HG03066 (cell line): ENCODE measurements at regions not wholly inside any gene's neighbourhood (a gene's known extent, or its start where the extent isn't known, plus 50 kb on each side); places are given as distances from the start of the nearest gene placed in this dataset.
"Not testable (repeated sequence)": the region's sequence is repeated elsewhere in the genome, so short reads cannot be mapped to it uniquely, and the experiment has no call there.

Experiments used
- ATAC-seq: cut with Tn5 transposase; IDR thresholded peaks from one replicate; pipeline ENCODE4 v1.9.1; 2021; ENCODE audit warnings: low read depth; ENCODE audit not compliant: unreplicated experiment

DNA sequence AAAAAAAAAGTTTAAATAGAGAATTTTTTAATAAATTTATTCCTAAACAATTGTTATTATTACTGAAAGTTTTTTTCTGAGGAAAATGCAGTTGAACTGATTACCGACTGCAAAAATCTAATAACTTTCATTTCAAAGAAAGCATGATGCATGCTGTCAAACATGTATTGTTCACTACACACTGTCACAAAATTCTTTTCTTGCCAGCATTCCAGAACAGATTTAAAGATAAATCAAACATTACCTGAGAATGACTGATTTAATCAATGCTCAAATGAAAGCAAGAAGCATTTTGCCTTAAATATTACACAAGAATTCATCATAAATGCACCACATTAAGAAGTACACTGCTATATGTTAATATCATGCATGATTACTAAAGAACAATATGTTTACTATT, 588.3 kb downstream of the SLC16A7 start:
- no peak for ATAC-seq

DNA sequence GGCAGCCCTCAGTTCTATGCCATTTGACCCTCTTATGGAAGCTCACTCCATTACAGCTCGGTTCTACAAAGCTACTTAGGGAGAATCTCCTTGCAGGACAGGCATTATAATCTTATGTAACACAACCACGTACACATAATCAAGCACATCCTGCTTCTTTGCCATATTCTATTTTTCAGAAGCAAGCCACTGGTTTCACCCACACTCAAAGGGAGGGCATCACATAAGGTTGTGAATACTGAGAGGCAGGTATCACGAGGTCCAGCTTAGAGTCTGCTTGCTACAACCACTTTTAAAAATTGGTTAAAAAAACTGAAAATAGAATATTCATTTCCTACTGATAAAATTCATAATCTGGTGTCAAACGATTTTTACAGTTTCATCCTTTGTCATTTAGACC, 589.2 kb downstream of the SLC16A7 start:
- no peak for ATAC-seq

DNA sequence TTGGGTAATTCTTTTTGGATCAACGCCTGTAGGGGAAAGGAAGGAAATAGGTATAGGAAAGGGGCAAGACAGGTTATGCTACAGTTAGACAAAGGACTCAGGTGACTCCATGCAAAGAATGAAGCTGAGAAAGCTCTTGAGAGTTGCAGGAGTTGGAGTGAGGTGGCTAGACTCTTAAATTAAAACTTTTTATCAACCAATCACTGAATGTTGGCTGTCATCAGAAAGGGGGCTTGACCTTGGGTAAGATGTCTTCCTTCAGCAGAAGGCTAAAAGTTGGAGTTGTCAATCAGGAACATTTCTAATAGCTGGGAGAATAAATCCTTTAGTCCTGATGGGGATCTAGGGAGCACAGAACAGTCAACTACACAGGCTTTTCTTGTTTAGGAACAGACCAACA, 595.4 kb downstream of the SLC16A7 start:
- ATAC-seq = no peak

DNA sequence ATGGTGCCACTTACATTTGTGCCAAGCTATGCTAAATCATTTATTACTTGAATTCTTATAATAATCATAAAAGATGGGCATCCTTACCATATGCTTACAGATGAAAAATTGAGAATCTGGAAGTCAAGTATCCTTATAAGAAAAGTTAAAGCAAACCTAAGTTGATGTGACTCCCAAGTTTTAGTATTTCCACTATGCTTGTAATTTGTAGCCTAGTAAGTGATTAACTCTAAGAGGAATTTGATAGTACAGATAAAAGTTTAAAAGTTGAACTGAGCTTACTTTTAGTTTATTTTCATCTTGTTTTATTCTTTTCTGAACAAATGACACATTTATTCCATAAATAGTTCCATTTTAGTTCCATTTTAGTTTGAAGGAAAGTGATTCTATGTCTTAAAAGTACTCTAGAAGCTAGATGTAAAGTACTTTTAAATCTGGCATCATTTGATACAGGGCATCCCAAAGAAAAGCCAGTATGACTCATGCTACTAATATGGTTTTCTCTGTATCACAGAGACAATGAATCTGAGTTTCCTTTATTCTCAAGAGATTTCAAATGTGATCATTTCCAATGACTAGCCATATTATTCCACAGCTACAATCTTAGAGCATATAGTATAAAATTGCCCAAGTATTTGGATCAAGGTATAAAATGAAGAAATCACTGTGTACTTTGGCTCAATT, 596.0 kb downstream of the SLC16A7 start:
- no peak for ATAC-seq

DNA sequence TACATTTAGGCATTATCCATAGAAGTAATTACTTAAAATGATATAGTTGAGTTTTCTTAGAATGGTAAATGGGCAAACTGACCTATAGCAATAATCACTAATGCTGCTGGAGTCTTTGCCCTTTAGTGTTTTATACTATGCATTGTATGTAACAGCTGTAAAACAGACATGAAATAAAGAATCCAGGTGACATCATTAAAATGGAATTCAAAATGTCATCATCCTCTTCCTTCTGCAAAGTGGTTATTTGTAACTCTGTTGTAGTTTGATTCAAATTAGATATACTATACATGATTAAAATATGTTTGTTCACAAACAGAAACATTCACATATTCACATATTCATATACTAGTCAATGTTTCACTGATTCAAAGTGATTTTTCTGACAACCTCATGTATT, 598.8 kb downstream of the SLC16A7 start:
- no peak for ATAC-seq

DNA sequence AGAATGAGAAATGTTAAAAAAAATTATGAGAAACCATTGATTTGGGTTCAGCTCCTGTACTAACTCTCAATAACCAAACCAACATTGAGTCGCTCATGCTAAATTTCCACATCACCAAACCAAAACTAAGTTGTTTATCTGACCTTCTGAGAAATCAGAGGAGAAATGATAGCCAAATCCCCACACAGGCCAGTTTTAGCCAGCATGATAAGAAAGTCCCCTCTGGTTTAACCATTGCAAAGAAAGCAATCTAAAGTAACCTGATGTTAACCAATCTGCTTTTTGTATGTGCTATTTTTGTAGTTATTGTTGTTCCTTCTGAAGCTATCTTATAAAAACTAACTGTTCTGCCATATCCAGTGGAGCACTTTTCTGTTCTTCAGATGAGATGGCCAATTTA, 599.7 kb downstream of the SLC16A7 start:
- no peak for ATAC-seq

DNA sequence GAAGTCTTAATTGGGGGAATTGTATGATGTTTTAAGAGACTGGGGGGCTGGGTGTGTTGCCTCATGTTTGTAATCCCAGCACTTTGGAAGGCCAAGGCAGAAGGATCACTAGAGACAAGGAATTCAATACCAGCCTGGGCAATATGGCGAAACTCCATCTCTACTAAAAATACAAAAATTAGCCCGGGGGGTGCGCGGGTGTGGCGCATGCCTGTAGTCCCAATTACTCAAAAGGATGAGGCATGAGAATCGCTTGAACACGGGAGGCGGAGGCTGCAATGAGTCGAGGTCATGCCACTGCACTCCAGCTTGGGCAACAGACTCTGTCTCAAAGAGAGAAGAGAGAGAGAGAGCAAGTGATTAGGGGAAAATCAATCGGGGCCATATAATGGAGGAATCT, 600.5 kb downstream of the SLC16A7 start:
- ATAC-seq = no peak

DNA sequence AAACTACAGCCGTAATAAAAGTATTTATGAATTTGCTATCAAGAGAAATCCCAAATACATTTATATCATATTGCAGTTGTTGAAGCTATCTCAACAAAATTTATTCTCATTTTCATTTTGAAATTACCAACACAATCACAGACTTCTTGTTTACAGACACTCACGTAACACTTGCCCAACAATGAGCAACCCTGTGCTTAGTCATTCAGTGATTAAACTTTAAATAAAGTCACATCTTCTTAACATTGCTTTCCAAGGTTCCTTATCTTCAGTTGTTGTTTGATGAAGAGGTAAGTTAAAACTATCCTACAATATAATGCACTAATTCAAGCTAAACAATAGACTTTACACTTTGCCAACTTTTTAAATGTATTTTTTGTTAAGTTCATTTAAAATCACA, 601.8 kb downstream of the SLC16A7 start:
- no peak for ATAC-seq

DNA sequence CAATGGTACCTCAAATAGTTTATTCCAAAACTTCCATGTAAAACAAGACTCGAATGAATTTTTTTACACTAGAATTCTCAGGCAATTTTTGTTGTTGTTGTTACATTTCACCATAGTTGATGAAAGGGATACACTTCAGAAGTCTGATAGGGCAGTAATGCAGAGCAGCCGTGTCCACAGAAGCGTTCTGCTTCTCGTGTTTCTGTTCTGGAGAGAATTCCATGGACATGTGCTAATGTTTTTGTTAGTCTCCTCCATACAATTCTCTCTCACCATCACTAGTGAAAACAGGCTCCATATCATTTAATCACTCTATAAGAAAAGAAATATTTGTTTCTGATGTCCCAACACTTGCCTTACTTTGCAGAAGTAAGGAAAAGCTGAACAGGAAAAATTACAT, 606.1 kb downstream of the SLC16A7 start:
- ATAC-seq = no peak

DNA sequence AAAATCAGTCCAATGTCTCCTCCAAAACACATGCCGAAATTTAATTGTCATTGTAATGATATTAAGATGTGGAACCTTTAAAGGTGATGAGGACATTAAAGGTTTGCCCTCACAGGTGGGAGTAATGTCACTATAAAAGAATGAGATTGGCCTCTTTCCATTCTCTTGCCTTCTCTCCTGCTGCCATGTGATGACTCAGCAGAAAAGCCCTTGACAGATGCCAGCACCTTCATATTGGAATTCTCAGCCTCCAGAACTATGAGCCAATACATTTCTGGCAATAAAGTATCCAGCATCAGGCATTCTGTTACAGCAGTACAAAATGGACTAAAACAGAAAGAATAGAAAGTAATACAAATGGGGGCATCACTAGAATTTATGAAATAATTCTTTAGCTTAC, 609.7 kb downstream of the SLC16A7 start:
- no peak for ATAC-seq

DNA sequence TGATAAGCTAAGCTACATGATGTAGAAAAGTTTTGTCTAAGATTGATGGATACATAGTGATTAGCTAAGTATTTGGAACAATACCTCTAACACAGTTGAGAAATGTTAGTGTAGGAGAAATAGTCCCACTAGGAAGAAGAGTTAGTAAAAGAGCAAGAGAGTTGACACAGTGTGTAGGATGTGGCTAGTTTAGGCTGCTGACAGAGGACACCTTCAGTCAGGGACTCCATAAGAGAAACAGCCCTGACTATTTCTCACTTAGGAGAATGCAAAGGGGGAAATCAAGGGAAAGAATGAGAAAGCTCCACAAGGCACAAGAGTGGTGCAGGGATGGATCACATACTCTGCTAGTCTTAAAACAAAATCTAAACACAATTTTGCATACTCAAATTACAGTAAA, 613.7 kb downstream of the SLC16A7 start:
- ATAC-seq = no peak

DNA sequence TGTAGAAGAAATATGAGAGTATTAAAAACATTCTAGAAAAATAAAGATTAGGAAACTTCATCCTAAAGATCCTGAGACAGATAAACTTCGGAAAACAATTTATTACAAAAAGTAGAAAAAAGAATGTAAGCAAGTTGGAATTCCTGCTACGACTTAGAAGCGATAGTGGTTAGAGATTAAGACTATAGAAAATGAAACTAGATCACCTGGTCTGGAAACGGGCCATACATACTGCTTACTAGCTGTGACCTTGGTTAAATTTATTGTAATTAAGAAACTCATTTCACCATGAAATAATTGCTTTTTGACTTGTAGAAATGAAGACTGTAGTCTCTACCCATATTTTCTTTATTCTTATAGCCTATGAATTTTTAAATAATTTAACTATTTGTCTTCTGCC, 614.1 kb downstream of the SLC16A7 start:
- no peak for ATAC-seq

DNA sequence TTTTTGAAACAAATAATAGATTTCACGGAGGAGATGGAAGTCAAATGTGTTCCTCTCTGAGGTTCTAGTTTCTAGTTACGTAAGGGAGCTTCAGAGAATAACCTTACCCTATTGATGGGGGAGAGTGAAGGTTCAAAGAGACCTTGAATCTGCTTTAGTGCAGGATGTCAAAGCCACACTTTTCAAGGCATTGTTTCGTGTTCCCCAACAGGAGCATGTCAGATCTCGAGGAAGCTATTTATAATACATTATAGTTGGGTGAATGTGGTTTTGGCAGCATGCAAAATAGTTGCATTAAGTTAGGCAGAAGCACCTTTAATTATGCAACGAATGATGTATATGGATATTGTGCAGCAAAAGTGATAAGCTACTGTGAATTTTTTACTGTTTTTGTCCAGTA, 614.9 kb downstream of the SLC16A7 start:
- ATAC-seq = no peak

DNA sequence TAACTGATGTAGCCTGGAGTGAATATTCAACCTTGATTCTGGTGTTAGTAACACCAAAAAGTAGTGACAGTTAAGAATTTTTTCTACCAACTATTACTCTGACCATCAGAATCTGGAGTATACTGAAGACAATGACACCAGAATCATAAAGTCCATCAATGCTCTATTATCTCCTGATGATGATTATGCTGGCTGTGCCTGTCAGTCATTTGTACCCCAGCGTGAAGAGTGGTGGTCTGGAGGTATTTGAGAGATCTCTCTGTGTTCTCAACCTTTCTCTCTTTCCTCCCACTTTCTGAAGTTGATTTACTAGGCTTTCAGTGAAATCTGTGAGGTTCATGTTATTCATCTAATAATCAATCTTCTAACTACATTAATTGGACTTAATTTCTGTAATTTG, 615.4 kb downstream of the SLC16A7 start:
- ATAC-seq = no peak

DNA sequence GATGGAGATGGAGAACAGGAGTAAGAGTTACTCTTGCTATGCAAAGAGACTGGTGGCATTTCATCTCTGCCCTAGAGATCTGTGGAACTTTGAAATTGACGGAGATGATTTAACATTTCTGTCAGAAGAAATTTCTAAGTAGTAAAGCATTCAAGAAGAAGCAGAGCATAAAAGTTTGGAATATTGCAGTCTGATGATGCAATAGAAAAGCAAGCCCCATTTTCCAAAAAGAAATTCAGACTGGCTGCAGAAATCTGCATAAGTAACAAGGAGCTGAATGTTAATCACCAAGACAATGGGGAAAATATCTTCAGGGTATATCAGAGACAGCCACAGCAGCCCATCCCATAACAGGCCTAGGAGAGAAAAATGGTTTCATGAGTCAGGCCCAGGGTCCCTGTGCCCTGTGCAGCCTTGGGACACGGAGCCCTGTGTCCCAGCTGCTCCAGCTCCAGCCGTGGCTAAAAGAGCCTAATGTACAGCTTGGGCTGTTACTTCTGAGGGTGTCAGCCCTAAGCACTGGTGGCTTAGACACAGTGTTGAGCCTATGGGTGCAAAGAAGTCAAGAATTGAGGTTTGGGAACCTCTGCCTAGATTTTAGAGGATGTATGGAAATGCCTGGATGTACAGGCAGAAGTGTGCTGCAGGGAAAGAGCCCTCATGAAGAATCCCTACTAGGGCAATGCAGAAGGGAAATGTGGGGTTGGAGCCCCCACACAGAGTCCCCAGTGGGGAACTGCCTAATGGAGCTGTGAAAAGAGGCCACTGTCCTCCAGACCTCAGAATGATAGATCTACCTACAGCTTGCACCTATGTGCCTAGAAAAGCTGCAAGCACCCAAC, 616.6 kb downstream of the SLC16A7 start:
- ATAC-seq = no peak

DNA sequence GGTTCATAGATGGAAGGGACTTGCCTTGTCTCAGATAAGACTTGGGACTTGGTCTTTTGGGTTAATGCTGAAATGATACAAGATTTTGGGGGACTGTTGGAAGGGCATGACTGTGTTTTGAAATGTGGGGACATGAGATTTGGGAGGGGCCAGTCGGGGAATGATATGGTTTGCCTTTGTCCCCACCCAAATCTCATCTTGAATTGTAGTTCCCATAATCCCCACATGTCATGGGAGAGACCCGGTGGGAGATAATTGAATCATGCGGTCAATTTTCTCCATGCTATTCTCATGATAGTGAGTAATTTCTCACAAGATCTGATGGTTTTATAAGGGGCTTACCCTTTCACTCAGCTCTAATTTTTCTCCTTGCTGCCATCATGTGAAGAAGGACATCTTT, 617.4 kb downstream of the SLC16A7 start:
- ATAC-seq = not testable (repeated sequence)

DNA sequence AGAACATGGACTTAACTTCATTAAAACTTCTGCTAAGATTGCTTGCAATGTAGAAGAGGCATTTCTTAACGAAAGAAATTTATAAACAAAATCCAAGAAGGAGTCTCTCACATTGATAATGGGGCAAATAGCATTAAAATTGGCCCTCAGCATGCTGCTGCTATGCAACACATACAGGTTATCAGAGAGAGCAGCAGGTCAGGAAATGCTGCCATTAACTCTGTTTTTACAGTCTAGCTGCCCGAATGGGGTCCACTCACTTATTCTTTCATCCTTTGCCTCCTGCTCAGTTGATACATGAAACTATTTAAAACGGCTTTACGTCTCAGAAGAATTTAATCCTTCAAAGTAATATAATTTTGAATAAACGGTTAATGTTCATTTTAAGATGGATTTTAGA, 620.4 kb downstream of the SLC16A7 start:
- no peak for ATAC-seq

DNA sequence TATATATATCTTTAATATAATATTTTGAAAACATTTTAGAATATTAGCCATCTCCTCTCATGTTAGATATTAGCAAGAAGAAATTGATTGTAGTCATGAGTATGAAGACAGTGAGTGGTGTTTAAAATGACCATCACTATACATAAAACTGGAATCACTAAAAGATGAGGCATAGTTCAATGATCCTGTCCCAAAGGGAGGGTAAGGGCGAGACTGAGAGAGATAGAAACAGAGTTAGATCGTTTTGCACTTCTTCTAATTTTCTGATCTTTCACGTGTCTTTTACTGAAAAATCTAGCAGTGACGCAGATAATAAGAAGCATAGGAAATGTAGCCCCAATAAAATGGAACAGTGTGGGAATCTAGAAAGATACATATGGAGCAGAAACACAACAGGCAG, 627.4 kb downstream of the SLC16A7 start:
- ATAC-seq = no peak

DNA sequence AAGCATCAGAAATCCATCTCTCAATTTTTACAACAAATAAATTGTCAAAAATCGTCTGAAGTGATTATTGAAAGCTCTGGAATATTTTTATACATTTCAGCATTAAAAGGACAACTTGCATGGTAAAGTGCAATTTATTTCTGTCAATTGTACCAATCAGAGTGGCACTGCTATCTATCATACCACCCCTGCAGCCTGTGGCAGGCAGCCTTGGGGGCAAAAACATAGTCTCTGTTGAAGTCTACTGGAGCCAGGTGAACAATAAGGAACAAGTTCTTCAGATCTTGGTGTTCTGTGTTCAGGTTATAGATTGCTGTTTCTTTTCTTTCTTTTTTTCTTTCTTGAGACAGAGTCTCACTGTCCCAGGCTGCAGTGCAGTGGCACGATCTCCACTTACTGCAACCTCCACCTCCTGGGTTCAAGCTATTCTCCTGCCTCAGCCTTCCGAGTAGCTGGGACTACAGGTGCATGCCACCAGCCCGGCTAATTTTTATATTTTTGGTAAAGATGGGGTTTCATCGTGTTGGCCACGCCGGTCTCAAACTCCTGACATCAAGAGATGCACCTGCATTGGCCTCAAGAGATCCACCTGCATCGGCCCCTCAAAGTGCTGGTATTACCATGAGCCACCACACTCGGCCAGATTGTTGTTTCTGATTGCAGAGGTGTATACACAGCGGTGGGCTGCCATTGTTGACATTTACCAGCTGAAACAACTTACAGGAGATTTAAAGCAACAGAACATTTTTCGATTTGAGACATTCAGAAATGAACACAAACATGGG, 629.6 kb downstream of the SLC16A7 start:
- no peak for ATAC-seq

DNA sequence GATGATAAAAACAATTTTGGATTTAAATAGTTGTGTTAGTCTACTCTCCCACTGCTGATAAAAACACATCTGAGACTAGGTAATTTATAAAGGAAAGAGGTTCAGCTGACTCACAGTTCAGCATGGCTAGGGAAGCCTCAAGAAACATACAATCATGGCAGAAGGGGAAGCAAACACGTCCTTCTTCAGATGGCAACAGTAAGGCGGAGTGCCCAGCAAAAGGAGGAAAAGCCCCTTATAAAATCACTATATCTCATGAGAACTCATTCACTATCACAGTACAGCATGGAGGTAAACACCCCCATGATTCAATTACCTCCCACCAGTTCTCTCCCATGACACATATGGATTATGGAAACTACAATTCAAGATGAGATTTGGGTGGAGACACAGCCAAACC, 632.1 kb downstream of the SLC16A7 start:
- no peak for ATAC-seq

DNA sequence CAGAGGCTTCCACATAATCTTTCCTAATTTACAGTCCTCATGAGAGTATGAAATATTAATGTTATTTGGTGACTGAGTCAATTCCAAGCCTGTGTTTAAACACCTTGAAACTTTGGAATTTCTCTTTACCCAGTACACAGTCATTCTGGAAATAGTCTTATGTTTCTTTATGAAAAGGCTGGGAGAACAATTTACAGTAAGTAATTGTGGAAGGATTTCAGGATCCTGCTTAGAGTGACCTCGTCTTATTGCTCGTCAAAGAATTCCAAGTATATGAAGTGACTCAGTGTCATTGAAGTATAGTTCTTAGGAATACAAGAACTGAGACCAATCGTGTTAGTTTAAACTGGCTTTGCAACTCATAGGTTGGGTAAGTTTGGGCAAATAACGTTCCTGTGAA, 634.2 kb downstream of the SLC16A7 start:
- ATAC-seq = no peak
